MM.1S (cell line): ENCODE measurements at regions not wholly inside any gene's neighbourhood (a gene's known extent, or its start where the extent isn't known, plus 50 kb on each side); places are given as distances from the start of the nearest gene placed in this dataset.

Experiments
- DNase-seq: peaks from one replicate; pipeline ENCODE4 v3.0.0-alpha.2; 2015
- H2AFZ ChIP-seq: fragments of 300-600 bp; sonication (generic); 2 replicates; pipeline ENCODE4 v1.6.0; 2016; ENCODE audit warnings: antibody characterized with exemption, low read length
- H3F3A ChIP-seq: fragments of 300-600 bp; sonication (generic); 2 replicates; pipeline ENCODE4 v1.6.1; 2016; ENCODE audit warnings: mild to moderate bottlenecking, antibody characterized with exemption, low read length, moderate library complexity, mixed read lengths; ENCODE audit not compliant: insufficient read depth
- H3K27ac ChIP-seq: fragments of 300-600 bp; sonication (generic); 2 replicates; pipeline ENCODE4 v1.5.1; 2016; ENCODE audit warnings: mild to moderate bottlenecking, low read length
- H3K27me3 ChIP-seq: fragments of 300-600 bp; sonication (generic); replicated peaks from 2 replicates; pipeline ENCODE4 v1.6.0; 2016; ENCODE audit warnings: low read length; ENCODE audit not compliant: insufficient read depth
- H3K36me3 ChIP-seq: fragments of 300-600 bp; sonication (generic); replicated peaks from 2 replicates; pipeline ENCODE4 v1.6.1; 2016; ENCODE audit warnings: mild to moderate bottlenecking, low read length, mixed read lengths; ENCODE audit not compliant: insufficient read depth
- H3K4me1 ChIP-seq: fragments of 300-600 bp; sonication (generic); 2 replicates; pipeline ENCODE4 v1.6.1; 2016; ENCODE audit warnings: low read length, mixed read lengths
- H3K4me2 ChIP-seq: fragments of 300-600 bp; sonication (generic); 2 replicates; pipeline ENCODE4 v1.6.0; 2016; ENCODE audit warnings: low read depth, low read length
- H3K4me3 ChIP-seq: fragments of 300-600 bp; sonication (generic); 2 replicates; pipeline ENCODE4 v1.5.1; 2016; ENCODE audit warnings: low read length, mixed read lengths
- H3K79me2 ChIP-seq: fragments of 300-600 bp; sonication (generic); 2 replicates; pipeline ENCODE4 v1.6.1; 2016; ENCODE audit warnings: mixed run types, low read length, mixed read lengths
- H3K9ac ChIP-seq: fragments of 300-600 bp; sonication (generic); 2 replicates; pipeline ENCODE4 v1.6.1; 2016; ENCODE audit warnings: low read length, mixed read lengths
- H3K9me2 ChIP-seq: fragments of 300-600 bp; sonication (generic); replicated peaks from 2 replicates; pipeline ENCODE4 v1.6.1; 2016; ENCODE audit warnings: mild to moderate bottlenecking, low read length, mixed read lengths; ENCODE audit not compliant: insufficient read depth
- H3K9me3 ChIP-seq: fragments of 300-600 bp; sonication (generic); replicated peaks from 2 replicates; pipeline ENCODE4 v1.6.1; 2016; ENCODE audit warnings: mild to moderate bottlenecking, low read length, mixed read lengths; ENCODE audit not compliant: insufficient read depth
- H4K20me1 ChIP-seq: fragments of 300-600 bp; sonication (generic); 2 replicates; pipeline ENCODE4 v1.6.1; 2016; ENCODE audit warnings: mild to moderate bottlenecking, low read length, moderate library complexity, mixed read lengths; ENCODE audit not compliant: insufficient read depth
- EZH2 ChIP-seq: fragments of 300-600 bp; sonication (generic); optimal IDR thresholded peaks from 2 replicates; pipeline ENCODE3; 2017; ENCODE audit warnings: low read depth, mild to moderate bottlenecking, antibody characterized with exemption, low read length, mixed read lengths
- EZH2phosphoT487 ChIP-seq: fragments of 300-600 bp; sonication (generic); IDR thresholded peaks from 2 replicates; pipeline ENCODE4 v1.6.1; 2018; ENCODE audit warnings: antibody characterized with exemption, low read length
- TF ChIP-seq, protein P1 (sequence below): fragments of 300-600 bp; sonication (generic); IDR thresholded peaks from 2 replicates; pipeline ENCODE4 v1.5.1; 2016; ENCODE audit warnings: antibody characterized with exemption, low read length, mixed read lengths

DNA sequence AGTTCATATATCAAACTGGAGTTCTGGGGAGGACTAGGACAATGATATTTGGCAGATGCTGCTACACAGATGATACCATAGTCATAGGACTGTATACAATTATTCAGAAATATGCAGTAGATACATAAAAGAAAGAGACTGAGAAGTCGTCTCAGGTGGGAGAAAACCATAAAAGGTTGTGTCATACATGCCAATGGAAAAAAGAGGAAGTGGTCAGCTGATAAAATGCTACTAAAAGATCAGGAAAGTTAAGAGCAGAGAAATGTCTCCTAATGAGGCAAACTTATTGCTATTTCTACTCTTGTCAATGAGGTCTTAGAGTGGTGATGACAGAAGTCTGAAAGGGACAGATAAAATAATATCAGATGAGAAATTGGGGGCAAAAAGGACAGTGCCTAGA, 407.6 kb downstream of the COL12A1 start:
- Histone ChIP-seq H3K4me1 (no peaks in the 10 kb centered on the region), H3F3A (no peaks in the 10 kb centered on the region), H3K27ac (no peak overlapping the region), H3K4me2 (no peak overlapping the region), H3K36me3 (no peaks in the 10 kb centered on the region), H3K9me2 (no peaks in the 10 kb centered on the region), H4K20me1 (no peaks in the 10 kb centered on the region), H3K9ac (no peak overlapping the region), H3K9me3 (no peaks in the 10 kb centered on the region), H2AFZ (no peak overlapping the region), H3K27me3 (no peaks in the 10 kb centered on the region), H3K79me2 (no peaks in the 10 kb centered on the region), H3K4me3 (no peak overlapping the region)
- TF ChIP-seq, protein P1, sequence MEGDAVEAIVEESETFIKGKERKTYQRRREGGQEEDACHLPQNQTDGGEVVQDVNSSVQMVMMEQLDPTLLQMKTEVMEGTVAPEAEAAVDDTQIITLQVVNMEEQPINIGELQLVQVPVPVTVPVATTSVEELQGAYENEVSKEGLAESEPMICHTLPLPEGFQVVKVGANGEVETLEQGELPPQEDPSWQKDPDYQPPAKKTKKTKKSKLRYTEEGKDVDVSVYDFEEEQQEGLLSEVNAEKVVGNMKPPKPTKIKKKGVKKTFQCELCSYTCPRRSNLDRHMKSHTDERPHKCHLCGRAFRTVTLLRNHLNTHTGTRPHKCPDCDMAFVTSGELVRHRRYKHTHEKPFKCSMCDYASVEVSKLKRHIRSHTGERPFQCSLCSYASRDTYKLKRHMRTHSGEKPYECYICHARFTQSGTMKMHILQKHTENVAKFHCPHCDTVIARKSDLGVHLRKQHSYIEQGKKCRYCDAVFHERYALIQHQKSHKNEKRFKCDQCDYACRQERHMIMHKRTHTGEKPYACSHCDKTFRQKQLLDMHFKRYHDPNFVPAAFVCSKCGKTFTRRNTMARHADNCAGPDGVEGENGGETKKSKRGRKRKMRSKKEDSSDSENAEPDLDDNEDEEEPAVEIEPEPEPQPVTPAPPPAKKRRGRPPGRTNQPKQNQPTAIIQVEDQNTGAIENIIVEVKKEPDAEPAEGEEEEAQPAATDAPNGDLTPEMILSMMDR, result no peak
- no peak for TF ChIP-seq EZH2
- no peak for TF ChIP-seq EZH2phosphoT487
- DNase-seq, result no peak

DNA sequence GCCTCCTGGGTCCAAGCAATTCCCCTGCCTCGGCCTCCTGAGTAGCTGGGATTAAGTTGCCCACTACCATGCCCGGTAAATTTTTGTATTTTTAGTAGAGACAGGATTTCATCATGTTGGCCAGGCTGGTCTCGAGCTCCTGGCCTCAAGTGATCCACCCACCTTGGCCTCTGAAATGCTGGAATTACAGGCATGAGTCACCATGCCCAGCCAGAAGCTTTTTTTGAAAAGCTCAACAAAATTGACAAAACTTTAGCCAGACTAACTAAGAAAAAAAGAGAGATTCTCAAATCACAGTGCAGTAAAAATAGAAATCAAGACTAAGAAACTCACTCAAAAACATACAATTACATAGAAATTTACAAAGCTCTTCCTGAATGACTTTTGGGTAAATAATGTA, 420.6 kb downstream of the COL12A1 start:
- H3K4me1 ChIP-seq, result no peaks in the 10 kb centered on the region
- TF ChIP-seq EZH2 (no peak), EZH2phosphoT487 (no peak)
- TF ChIP-seq, protein P1, result no peak
- no peak for DNase-seq
- H3K79me2 ChIP-seq, result no peaks in the 10 kb centered on the region
- no peaks in the 10 kb centered on the region for H3K9me2 ChIP-seq
- no peaks in the 10 kb centered on the region for H3K36me3 ChIP-seq
- H3K4me3 ChIP-seq, result no peak overlapping the region
- H3K4me2 ChIP-seq, result no peak overlapping the region
- H2AFZ ChIP-seq, result no peak overlapping the region
- H3K9me3 ChIP-seq, result no peaks in the 10 kb centered on the region
- H3F3A ChIP-seq, result no peaks in the 10 kb centered on the region
- no peak overlapping the region for H3K27ac ChIP-seq
- no peak overlapping the region for H3K9ac ChIP-seq
- no peaks in the 10 kb centered on the region for H3K27me3 ChIP-seq
- H4K20me1 ChIP-seq, result no peaks in the 10 kb centered on the region

DNA sequence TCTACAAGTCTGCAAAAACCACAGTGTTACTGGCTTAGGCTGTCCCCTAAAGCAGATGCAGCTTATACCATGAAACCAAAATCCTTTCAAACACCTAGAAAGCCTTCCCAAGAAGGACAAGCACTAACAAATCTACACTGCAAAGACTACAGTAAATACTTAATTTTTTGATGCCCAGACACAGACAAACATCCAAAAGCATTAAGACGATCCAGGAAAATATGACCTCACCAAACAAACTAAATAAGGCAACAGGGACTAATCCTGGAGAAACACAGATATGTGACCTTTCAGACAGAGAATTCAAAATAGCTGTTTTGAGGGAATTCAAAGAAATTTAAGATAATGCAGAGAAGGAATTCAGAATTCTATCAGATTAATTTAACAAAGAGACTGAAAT, 423.5 kb downstream of the COL12A1 start:
- Histone ChIP-seq H3K9me2 (no peaks in the 10 kb centered on the region), H3K4me2 (no peak overlapping the region), H3K9me3 (no peaks in the 10 kb centered on the region), H3K27ac (no peak overlapping the region), H3K4me1 (no peaks in the 10 kb centered on the region), H3K79me2 (no peaks in the 10 kb centered on the region), H3K36me3 (no peaks in the 10 kb centered on the region), H3F3A (no peaks in the 10 kb centered on the region), H2AFZ (no peak overlapping the region), H3K27me3 (no peaks in the 10 kb centered on the region), H4K20me1 (no peaks in the 10 kb centered on the region), H3K9ac (no peak overlapping the region), H3K4me3 (no peak overlapping the region)
- no peak for DNase-seq
- TF ChIP-seq EZH2phosphoT487, result no peak
- TF ChIP-seq, protein P1, result no peak
- no peak for TF ChIP-seq EZH2
